Limb (tissue), 2 donors: ENCODE measurements at regions not wholly inside any gene's neighbourhood (a gene's known extent, or its start where the extent isn't known, plus 50 kb on each side); places are given as distances from the start of the nearest gene placed in this dataset.
A peak's percentile ranks its signal among the peaks of the same experiment; 100 is the strongest.

Source experiments
- DNase-seq, 2 donors: peaks; one replicate each; pipeline ENCODE4 v3.0.0-alpha.2; 2016; ENCODE audit errors: extremely low spot score in 2 of 2

- DNase-seq: peak in 1 of 2 donors; percentile 47
These were observed 591.7 kb downstream of the PLPP3 start for GRCh38 chr1:55987491-55988249.

GRCh38 chr1:55986003-55986402 is 593.4 kb downstream of the PLPP3 start:
- DNase-seq: no peak

DNA sequence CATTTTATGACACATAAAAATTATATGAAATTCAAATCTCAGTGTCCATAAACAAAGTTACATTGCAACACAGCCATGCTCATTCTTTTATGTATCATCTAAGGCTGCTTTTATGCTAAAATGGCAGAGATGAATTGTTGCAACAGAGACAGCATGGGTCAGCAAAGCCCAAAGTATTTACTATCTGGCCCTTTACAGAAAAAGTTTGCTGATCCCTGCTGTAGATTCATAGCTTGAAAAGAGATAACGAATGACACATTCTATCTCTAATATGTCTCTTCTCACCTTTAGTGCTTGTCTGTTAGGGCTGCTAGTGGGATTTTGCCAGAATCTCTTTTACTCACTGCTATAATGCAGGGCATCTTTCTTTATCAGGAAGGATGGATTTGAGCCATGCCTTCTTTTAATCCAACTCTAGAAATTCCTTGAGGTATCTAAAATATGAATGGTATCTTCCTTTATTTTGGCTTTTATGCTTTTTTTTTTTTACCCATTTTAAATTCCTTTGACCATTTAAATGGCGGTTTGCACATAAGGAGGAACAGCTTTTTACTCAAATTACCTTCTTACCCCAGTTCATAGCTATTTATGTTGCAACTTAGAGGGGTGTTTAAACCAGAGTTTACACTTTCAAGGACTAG is 598.2 kb downstream of the PLPP3 start:
- no peak for DNase-seq

DNA sequence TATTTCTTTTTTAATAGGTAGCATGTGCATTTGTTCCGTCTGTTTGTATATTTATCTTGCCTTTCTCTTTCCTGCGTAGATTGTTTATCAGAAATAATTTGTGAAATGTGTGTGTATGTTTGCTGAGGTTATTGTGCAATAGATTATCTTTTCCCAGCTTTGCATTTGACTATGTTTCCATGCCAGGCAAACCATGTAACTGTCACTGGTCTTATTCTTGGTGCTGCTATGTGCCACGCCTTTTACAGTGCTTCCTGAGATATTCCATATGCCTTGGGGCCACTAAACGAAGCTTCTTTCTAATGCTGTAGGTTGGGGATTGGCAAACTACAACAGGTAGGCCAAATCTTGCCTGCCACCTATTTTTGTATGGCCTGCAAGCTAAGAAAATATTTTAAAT is 598.8 kb downstream of the PLPP3 start:
- DNase-seq: no peak

- no peak for DNase-seq
These were observed 604.5 kb downstream of the PLPP3 start for GRCh38 chr1:55974714-55975441.

DNA sequence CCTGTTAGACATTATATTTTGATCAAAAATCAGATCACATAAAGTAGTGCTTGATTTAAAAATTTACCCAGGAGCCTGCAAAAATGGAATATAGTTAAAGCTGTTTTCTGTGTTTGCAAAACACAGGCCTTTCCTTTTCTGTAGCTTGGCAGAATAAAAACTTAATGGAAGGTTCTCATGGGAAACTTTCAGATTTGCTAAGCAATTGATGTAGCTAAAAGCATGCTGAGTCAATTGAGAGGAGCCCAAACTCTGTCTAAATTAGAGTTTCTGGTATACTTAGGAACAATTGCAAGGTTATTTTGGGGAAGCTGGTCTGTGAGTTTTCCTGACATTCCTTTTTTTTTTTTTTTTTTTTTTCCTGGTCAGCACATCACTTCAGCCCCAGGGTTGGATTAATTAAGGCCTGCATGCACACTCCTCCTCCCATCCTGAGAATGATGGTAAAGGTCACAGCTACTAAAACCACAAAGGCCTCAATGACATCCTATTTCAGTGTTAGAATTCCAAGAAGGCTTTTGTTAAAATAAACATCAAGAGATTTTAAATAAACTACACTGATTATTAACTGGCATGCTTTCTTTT is 608.7 kb downstream of the PLPP3 start:
- DNase-seq: no peak

GRCh38 chr1:55969322-55969721 is 610.0 kb downstream of the PLPP3 start:
- no peak for DNase-seq

DNA sequence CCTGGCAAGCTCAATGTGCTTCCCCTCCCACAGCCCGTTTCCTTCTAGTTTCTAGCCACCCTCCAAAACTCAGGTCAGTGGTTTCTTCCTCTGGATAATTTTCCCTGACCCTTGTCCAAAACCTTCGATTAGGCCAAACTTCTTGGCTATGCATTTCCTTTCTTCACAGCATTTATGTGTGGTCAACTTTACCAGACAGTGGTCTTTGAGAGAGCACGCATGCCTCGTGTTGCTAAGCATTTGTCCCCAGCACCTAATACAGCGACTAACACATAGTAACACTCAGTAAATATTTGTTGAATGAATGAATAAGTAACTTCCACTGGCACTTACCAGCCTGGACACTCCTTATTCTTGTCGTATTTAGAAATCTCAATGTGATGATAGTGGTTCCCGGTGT is 610.7 kb downstream of the PLPP3 start:
- DNase-seq: no peak

DNA sequence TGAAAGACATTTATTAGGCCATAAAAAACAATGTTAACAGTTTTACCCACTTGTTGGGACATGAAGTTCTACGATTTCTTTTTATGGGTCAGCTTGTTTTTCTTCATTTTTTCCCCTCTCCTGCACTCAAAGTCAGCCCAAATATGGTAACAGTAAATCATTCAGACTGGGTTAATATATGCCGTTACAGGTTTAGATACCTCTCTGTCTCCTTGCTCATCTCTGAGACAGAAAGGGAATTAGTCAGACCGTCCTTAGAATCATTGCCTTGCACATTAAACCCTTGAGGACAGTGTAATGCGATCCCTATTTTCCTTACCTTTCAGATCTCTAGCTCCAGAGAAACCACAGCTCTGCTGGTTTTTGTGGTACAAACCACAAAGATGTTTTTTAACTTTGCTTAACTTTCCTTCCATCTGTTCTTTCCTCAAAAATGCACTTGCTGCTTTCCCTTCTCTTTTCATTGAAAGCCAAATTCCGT is 613.3 kb downstream of the PLPP3 start:
- no peak for DNase-seq

DNA sequence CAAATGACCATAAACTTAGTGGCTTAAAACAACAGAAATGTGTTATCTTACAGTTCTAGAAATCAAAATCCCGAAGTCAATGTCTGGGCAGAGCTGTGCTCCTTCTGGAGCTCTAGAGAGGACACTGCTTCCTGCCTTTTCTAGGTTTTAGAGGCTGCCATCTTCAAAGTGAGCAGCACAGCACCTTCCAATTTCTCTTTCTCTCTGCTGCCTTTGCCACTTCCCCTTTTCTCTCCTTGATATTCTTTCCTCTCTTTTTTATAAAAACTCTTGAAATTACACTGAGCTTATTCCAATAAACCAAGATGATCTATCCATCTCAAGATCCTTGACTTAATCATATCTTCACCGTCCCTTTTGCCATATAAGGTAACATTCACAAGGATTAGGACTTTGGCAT is 616.9 kb downstream of the PLPP3 start:
- no peak for DNase-seq

GRCh38 chr1:55959136-55959548 is 620.2 kb downstream of the PLPP3 start:
- no peak for DNase-seq

- no peak for DNase-seq
These were observed 620.9 kb downstream of the PLPP3 start for GRCh38 chr1:55958498-55958897.

DNA sequence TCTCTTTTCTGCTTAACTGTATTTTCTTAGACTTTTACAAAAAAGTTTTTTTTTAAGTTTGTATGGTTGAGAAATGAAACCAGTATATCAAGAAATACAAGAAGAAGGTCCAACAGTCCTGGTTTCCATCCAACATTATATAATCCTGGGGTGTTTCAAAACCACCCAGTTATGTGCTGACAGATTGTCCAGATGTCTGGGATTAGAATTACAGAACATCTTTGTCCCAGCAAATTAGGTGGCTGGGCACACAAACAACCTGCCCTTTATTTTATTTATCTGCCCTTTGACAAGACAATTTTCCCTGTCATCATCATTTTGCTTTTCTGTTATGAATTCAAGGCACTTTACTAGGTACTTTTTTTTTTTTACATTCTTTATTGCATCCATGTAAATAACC is 622.1 kb downstream of the PLPP3 start:
- no peak for DNase-seq

DNA sequence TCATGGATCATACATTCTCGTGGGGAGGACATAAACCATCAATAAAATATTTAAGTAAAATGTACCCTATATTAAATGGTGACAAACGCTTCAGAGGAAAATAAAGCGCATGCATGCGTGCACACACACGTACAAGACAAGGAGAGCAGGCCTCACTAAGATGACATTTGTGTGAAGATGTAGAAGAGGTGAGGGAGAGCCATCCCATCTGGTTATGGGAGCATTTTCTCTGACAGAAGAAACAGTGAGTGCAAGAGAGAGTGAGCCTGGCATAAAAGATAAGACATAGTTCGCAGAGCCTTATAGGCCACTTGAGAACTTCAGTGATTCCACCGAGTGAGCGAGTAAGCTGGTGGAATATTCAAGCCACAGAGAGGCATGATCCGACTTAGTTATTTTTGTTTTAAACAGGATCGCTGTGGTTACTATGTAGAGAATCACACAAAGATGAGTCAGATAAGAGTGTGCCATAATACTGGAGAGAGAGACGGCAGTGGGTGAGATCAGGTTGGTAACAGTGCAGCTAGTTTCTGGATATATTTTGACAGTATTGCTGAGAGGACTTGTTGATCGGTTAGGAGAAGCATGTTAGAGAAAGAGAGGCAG is 624.2 kb downstream of the PLPP3 start:
- DNase-seq: no peak

GRCh38 chr1:55951291-55951690 is 628.1 kb downstream of the PLPP3 start:
- DNase-seq: no peak

DNA sequence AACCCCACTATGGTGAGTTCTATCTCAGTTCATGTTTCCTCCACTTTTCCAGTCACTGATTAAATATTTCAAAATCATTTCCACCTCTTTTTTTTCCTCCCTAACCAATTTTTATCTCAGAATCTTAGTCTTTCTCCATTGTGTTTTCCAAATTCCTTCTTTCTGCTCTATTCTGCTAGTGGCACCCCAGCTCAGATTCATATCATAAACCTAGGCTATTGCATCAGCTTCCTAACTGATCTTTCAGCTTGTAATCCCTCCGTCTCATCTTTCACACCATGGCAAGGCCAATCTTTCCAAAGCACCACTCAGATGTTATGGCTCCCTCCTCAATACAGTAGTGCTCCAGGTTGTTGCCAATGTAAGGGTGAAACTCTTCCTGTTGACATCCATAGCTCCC is 631.9 kb downstream of the PLPP3 start:
- no peak for DNase-seq

- DNase-seq: no peak
These were observed 635.5 kb downstream of the PLPP3 start for GRCh38 chr1:55943721-55944435.

DNA sequence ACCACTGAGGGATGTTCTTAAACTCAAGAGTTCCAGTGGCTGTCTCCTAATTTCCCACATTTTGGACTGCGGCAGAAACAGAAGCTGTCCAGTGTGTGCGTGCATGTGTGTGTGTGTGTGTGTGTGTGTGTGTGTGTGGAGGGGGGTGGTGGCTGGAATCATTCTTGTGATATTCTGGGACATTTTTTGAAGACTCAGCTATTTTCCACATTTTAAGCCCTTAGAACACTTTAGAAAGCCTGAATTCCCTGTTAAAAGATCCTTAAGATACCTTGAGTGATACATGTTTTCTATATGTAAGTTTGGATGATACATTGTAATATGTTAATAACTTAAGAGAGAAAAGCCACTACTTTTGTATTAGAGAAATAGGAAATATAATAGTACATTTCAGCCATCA is 636.4 kb downstream of the PLPP3 start:
- no peak for DNase-seq

DNA sequence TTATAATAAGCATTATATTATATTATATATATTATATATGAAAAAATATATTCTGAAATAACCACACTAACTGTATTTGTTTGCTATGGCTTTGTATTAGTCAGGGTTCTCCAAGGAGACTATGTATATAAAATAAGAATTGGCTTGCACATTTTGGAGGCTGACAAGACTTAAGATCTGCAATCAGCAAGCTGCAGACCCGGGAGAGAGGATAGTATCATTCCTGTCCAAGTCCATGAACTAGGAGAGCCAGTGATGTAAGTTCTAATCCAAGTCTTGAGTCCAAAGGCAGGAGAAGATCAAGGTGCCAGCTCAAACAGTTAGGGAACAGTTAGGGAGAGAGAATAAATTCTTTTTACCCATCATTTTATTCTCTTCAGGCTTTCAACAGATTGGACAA is 639.5 kb downstream of the PLPP3 start:
- DNase-seq: no peak

GRCh38 chr1:55938861-55939260 is 640.5 kb downstream of the PLPP3 start:
- DNase-seq: no peak

DNA sequence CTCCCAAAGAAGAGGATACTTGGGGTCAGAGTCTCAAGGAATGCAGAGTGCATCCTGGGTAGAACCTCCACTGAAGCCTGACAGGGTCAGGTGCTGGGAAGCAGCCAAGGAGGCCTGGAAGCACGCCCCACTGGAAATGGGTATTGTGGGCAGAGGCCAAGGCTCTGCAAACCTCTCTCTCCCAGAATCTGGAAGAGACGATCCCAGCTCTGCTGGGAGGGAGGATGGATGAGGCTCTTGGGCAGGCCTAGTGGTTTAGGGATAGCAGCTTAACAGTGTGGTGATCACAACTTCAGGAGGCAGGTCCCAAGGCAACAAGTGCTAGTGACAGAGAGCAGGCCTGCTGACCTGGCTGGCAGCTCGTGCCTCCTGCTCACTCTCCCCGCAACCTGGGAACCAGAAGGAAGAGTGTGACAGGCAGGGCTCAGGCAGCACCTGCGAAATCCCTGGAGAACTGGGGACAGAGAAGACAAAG is 641.0 kb downstream of the PLPP3 start:
- DNase-seq: no peak
